Transverse colon (tissue), 4 donors: ENCODE measurements at regions not wholly inside any gene's neighbourhood (a gene's known extent, or its start where the extent isn't known, plus 50 kb on each side); places are given as distances from the start of the nearest gene placed in this dataset.

Experiments
- DNase-seq: peaks from one replicate; pipeline ENCODE4 v3.0.0-alpha.2; 2019
- H3K27ac ChIP-seq, 4 donors: fragments of 200-600 bp; sonication (generic); 2 replicates each; pipeline ENCODE4 v1.5.1; 2016 to 2018; ENCODE audit warnings: inconsistent platforms in 4 of 4
- H3K27me3 ChIP-seq: fragments of 200-600 bp; sonication (generic); 2 replicates; pipeline ENCODE4 v1.5.1; 2017; ENCODE audit warnings: inconsistent platforms
- H3K36me3 ChIP-seq, 4 donors: fragments of 200-600 bp; sonication (generic); 2 replicates each; pipeline ENCODE4 v1.5.1; 2017 to 2019; ENCODE audit warnings: inconsistent platforms in 4 of 4
- H3K4me1 ChIP-seq, 4 donors: fragments of 200-600 bp; sonication (generic); 2 replicates each; pipeline ENCODE4 v1.5.1; 2017 to 2020; ENCODE audit warnings: inconsistent platforms in 4 of 4
- H3K4me3 ChIP-seq, 4 donors: fragments of 200-600 bp; sonication (generic); 1 replicate in 1 of 4; 2 replicates in 3 of 4; pipeline versions ENCODE4 v1.5.1 to v1.6.1; 2017 to 2019; ENCODE audit warnings: inconsistent platforms in 4 of 4
- H3K9me3 ChIP-seq, 2 donors: fragments of 200-600 bp; sonication (generic); 2 replicates each; pipeline ENCODE4 v1.5.1; 2017 to 2019; ENCODE audit warnings: inconsistent platforms in 2 of 2
- CTCF ChIP-seq, 5 experiments: fragments of 200-600 bp in 3 of 5; fragments of 450-650 bp in 2 of 5; sonication (generic) in 3 of 5; IDR thresholded peaks; 1 replicate in 2 of 5; 2 replicates in 3 of 5; pipeline ENCODE4 v1.5.1; 2016 to 2017; ENCODE audit warnings: antibody characterized with exemption in 5 of 5, inconsistent platforms in 3 of 5, mild to moderate bottlenecking in 2 of 5, moderate library complexity in 1 of 5
- EP300 ChIP-seq: sonication (generic); formaldehyde crosslinking; IDR thresholded peaks from one replicate; pipeline ENCODE4 v1.6.1; 2017; ENCODE audit warnings: antibody characterized with exemption, low read depth
- POLR2A ChIP-seq: fragments of 450-650 bp; IDR thresholded peaks from one replicate; pipeline ENCODE4 v1.6.1; 2016; ENCODE audit warnings: antibody characterized with exemption, mild to moderate bottlenecking, moderate library complexity
- POLR2AphosphoS5 ChIP-seq, 3 donors: sonication (generic); formaldehyde crosslinking; IDR thresholded peaks; one replicate each; pipeline ENCODE4 v1.6.1; 2016; ENCODE audit warnings: antibody characterized with exemption in 3 of 3
- WGBS, 2 donors: methylation state at CpG; one replicate each; pipeline ENCODE4 v1.1.5; 2018; ENCODE audit warnings: low coverage in 1 of 2; 5-methylcytosine and 5-hydroxymethylcytosine counted together
- in situ Hi-C, 4 donors: fragments of 200-750 bp; cut with MboI; loops; one replicate each; pipeline versions ENCODE4 v1.15.0 to v1.15.1; 2017; ENCODE audit warnings: low sequenced_read_pairs in 3 of 4, low pct_ligation_motif_present in 1 of 4, low pct_unique_long_range_greater_than_20kb in 1 of 4
- intact Hi-C: fragments of 100-400 bp; cut with DNase I; formaldehyde crosslinking; loops from one replicate; pipeline ENCODE4 v1.15.1; 2023; ENCODE audit warnings: low total_unique reads

GRCh38 chr3:25032344-25032743 is 395.7 kb upstream of the RARB start:
- DNase-seq: no peak
- Histone ChIP-seq H3K27me3 (no peaks in the 10 kb centered on the region), H3K9me3 (no peaks in the 10 kb centered on the region), H3K4me3 (no peak overlapping the region), H3K4me1 (peaks cover 0 to 6% (median 2%) of the 10 kb centered on the region in 4 donors), H3K36me3 (no peaks in the 10 kb centered on the region), H3K27ac (no peak overlapping the region)
- intact Hi-C loops (no loop called here), in situ Hi-C loops (no loop called here)
- no peak for TF ChIP-seq EP300
- no peak for TF ChIP-seq CTCF (IDR thresholded peaks at IDR 0.05)
- no peak for TF ChIP-seq POLR2A
- no peak for TF ChIP-seq POLR2AphosphoS5 (IDR thresholded peaks at IDR 0.05)
- 72 to 100% methylated on average over 1 of the region's 1 CpG for WGBS, 2 donors

- peaks cover 0 to 11% (median 4%) of the 10 kb centered on the region in 4 donors for H3K4me1 ChIP-seq
- intact Hi-C loops: no loop called here
- H3K27ac ChIP-seq: no peak overlapping the region
- in situ Hi-C loops: no loop called here
- no peaks in the 10 kb centered on the region for H3K27me3 ChIP-seq
- no peak for TF ChIP-seq EP300
- TF ChIP-seq CTCF (IDR thresholded peaks at IDR 0.05): peak in 4 of 5 experiments; percentile 25 to 55 (median 38)
- H3K4me3 ChIP-seq: no peak overlapping the region
- H3K36me3 ChIP-seq: no peaks in the 10 kb centered on the region
- WGBS, 2 donors: 67 to 71% methylated on average over 6 of the region's 6 CpGs
- H3K9me3 ChIP-seq: no peaks in the 10 kb centered on the region
- DNase-seq: peak; percentile 11
Measured at GRCh38 chr3:25033407-25034029, 394.5 kb upstream of the RARB start.

- in situ Hi-C loops (no loop called here), intact Hi-C loops (no loop called here)
- H3K4me3 ChIP-seq: no peak overlapping the region
Measured at GRCh38 chr3:25035526-25035925, 392.5 kb upstream of the RARB start.

GRCh38 chr3:25036633-25037032 is 391.4 kb upstream of the RARB start:
- Histone ChIP-seq H3K4me3 (no peak overlapping the region), H3K27me3 (no peaks in the 10 kb centered on the region), H3K4me1 (peaks cover 0 to 18% (median 4%) of the 10 kb centered on the region in 4 donors), H3K27ac (no peak overlapping the region), H3K36me3 (no peaks in the 10 kb centered on the region), H3K9me3 (no peaks in the 10 kb centered on the region)
- no peak for DNase-seq
- intact Hi-C loops: no loop called here
- 76% methylated on average over 2 of the region's 2 CpGs; no CpG with 5 or more reads in 1 of the 2 donors for WGBS, 2 donors
- TF ChIP-seq CTCF (IDR thresholded peaks at IDR 0.05) (no peak), EP300 (no peak), POLR2A (no peak), POLR2AphosphoS5 (IDR thresholded peaks at IDR 0.05) (no peak)
- in situ Hi-C loops: no loop called here

More at GRCh38 chr3:25035526-25035925, 392.5 kb upstream of the RARB start:
- peaks cover 0 to 18% (median 4%) of the 10 kb centered on the region in 4 donors for H3K4me1 ChIP-seq
- no peak for TF ChIP-seq POLR2A
- no peak for TF ChIP-seq POLR2AphosphoS5 (IDR thresholded peaks at IDR 0.05)
- TF ChIP-seq EP300: no peak
- TF ChIP-seq CTCF (IDR thresholded peaks at IDR 0.05): no peak
- 100% methylated on average over 1 of the region's 1 CpG; no CpG with 5 or more reads in 1 of the 2 donors for WGBS, 2 donors
- H3K9me3 ChIP-seq: no peaks in the 10 kb centered on the region
- H3K27ac ChIP-seq: no peak overlapping the region
- no peak for DNase-seq
- H3K27me3 ChIP-seq: no peaks in the 10 kb centered on the region
- H3K36me3 ChIP-seq: no peaks in the 10 kb centered on the region
